ENCODE measurements at regions not wholly inside any gene's neighbourhood (a gene's known extent, or its start where the extent isn't known, plus 50 kb on each side); places are given as distances from the start of the nearest gene placed in this dataset.
"Not testable (repeated sequence)": the region's sequence is repeated elsewhere in the genome, so short reads cannot be mapped to it uniquely, and the experiment has no call there.

- DNase-seq (ENCODE audit: low read depth, low spot score) = peak; percentile 0
- H3K4me3 ChIP-seq (ENCODE audit: low read length) = no peak overlapping the region
Observed at GRCh38 chr14:28157887-28158791, 608.4 kb upstream of the FOXG1 start.

- DNase-seq (ENCODE audit: low read depth, low spot score) = no peak
- H3K4me3 ChIP-seq (ENCODE audit: low read length) = no peak overlapping the region
Observed at GRCh38 chr14:28161040-28161439, 605.5 kb upstream of the FOXG1 start.

GRCh38 chr14:28163233-28163632 lies 603.4 kb upstream of the FOXG1 start:
- H3K4me3 ChIP-seq (ENCODE audit: low read length) = no peak overlapping the region
- no peak for DNase-seq (ENCODE audit: low read depth, low spot score)

GRCh38 chr14:28163897-28164296 lies 602.7 kb upstream of the FOXG1 start:
- H3K4me3 ChIP-seq (ENCODE audit: low read length) = no peak overlapping the region
- DNase-seq (ENCODE audit: low read depth, low spot score) = no peak

DNA sequence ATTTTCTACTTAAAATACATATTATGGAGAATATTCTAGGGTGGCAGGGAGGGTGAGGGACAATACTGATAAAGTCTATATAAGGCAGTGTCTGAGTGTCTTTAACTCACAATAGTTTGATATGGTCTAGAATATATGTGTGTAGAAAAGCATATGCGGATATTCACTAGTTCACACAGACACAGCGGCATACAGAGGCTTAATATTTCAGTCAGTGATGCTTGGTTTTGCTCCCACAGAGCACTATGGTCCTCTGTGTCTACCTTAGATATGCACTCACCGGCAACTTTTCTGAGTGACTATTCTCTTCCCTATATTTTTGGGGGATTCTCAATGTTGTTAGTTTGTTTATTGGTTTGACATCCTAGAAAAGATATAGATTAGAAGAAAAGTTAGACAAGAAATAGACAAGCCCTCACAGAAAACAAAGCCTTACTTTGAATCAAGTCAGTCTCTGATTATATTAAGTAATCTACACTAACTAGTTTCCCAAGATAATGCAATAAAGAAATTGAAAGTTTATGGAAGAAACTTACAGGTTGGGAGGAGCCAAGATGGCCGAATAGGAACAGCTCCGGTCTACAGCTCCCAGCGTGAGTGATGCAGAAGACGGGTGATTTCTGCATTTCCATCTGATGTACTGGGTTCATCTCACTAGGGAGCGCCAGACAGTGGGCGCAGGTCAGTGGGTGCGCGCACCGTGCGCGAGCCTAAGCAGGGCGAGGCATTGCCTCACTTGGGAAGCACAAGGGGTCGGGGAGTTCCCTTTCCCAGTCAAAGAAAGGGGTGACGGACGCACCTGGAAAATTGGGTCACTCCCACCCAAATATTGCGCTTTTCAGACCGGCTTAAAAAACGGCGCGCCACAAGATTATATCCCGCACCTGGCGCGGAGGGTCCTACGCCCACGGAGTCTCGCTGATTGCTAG lies 578.4 kb upstream of the FOXG1 start:
- not testable (repeated sequence) for DNase-seq (ENCODE audit: low read depth, low spot score); H3K4me3 ChIP-seq (ENCODE audit: low read length)

DNA sequence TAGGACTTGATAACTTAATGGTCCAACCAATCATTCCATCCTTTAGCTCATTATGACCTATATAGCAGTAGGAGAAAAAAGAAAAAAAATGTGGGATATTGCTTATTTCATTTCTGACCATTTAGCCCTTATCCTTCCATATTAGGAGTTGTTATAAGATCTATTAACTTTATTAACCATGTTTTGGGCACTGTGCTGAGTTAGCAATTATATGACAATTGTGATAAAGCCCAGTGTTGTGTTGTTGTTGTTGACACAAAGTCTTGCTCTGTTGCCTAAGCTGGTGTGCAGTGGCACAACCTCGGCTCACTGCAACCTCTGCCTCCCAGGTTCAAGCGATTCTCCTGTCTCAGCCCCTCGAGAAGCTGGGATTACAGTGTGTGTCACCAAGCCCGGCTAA lies 569.7 kb upstream of the FOXG1 start:
- DNase-seq (ENCODE audit: low read depth, low spot score) = no peak
- H3K4me3 ChIP-seq (ENCODE audit: low read length) = no peak overlapping the region

GRCh38 chr14:28220391-28220790 lies 546.2 kb upstream of the FOXG1 start:
- no peak for DNase-seq (ENCODE audit: low read depth, low spot score)
- no peak overlapping the region for H3K4me3 ChIP-seq (ENCODE audit: low read length)

GRCh38 chr14:28240909-28241308 lies 525.7 kb upstream of the FOXG1 start:
- no peak for DNase-seq (ENCODE audit: low read depth, low spot score)
- H3K4me3 ChIP-seq (ENCODE audit: low read length) = no peak overlapping the region

DNA sequence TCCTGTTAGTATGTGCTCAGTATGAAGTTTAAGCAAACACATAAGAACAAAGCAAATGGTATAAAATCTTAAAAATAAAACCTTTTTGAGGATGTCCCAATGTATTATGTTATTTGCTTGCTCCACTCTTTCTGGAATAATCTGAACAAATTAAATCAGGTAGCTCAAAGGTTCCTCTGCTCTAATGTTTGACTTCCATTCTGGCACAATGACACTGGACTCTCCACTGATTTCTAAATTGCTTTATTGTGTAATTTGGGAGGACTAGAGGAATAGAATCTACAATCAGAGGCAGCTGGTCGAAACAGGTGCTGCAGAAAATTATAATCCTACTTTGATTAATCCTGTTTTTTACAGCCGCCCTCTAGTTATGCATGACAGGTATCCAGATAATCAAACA lies 523.7 kb upstream of the FOXG1 start:
- H3K4me3 ChIP-seq (ENCODE audit: low read length) = no peak overlapping the region
- no peak for DNase-seq (ENCODE audit: low read depth, low spot score)

GRCh38 chr14:28243600-28243999 lies 523.0 kb upstream of the FOXG1 start:
- no peak for DNase-seq (ENCODE audit: low read depth, low spot score)
- H3K4me3 ChIP-seq (ENCODE audit: low read length) = no peak overlapping the region

GRCh38 chr14:28245216-28245615 lies 521.4 kb upstream of the FOXG1 start:
- DNase-seq (ENCODE audit: low read depth, low spot score) = no peak
- H3K4me3 ChIP-seq (ENCODE audit: low read length) = no peak overlapping the region

GRCh38 chr14:28247491-28247890 lies 519.1 kb upstream of the FOXG1 start:
- H3K4me3 ChIP-seq (ENCODE audit: low read length) = no peak overlapping the region
- DNase-seq (ENCODE audit: low read depth, low spot score) = no peak

- not testable (repeated sequence) for DNase-seq (ENCODE audit: low read depth, low spot score); H3K4me3 ChIP-seq (ENCODE audit: low read length)
Observed at GRCh38 chr14:28252124-28252523, 514.5 kb upstream of the FOXG1 start.

DNA sequence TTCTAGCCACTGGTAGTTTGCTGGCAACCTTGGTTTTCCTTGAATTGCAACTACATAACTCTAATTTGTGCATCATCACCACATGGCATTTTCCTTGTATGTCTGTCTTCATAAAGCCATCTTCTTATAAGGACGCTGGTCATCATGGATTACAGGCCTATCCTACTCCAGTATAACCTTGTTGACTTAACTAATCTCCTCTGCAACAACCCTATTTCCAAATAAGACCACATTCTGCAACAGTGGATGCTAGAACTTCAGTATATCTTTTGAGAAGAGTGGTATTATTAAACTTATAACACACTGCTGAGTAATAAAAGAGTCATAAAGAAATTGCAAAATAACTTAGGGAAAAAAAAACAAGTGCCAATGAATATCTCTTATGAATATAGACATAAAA lies 511.8 kb upstream of the FOXG1 start:
- no peak for DNase-seq (ENCODE audit: low read depth, low spot score)
- H3K4me3 ChIP-seq (ENCODE audit: low read length) = no peak overlapping the region

DNA sequence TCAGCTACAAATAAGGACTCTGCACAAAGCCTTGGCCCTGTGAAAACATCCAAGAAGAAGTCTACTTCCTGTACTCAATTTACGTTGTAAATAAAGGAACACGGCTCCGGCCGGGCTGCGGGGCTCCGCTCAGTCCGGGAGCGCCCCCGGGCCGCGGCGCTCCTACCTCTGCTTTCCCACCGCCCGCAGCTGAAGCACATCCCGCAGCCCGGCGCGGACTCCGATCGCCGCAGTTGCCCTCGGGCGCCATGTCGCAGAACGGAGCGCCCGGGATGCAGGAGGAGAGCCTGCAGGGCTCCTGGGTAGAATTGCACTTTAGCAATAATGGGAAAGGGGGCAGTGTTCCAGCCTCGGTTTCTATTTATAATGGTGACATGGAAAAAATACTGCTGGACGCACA lies 502.3 kb upstream of the FOXG1 start:
- no peak overlapping the region for H3K4me3 ChIP-seq (ENCODE audit: low read length)
- DNase-seq (ENCODE audit: low read depth, low spot score) = no peak

GRCh38 chr14:28272270-28272669 lies 494.3 kb upstream of the FOXG1 start:
- DNase-seq (ENCODE audit: low read depth, low spot score) = no peak
- H3K4me3 ChIP-seq (ENCODE audit: low read length) = no peak overlapping the region

DNA sequence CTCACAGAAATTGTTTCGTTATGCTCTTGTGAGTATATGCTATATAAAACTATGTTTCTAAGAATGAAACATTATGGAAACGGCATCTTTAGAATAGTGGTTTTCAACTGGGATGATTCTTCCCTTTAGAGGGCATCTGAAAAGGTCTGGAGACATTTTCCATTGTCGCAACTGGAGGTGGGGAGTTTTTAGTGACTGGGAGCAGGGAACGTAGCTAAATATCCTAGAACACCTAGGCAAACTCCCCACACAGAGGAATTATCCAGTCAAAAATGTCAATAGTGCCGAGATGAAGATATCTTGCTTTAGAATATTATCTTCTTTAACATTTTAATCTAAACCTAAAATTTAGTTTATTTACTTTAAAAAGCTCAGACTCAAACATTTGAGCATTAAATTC lies 486.1 kb upstream of the FOXG1 start:
- no peak overlapping the region for H3K4me3 ChIP-seq (ENCODE audit: low read length)
- DNase-seq (ENCODE audit: low read depth, low spot score) = no peak

DNA sequence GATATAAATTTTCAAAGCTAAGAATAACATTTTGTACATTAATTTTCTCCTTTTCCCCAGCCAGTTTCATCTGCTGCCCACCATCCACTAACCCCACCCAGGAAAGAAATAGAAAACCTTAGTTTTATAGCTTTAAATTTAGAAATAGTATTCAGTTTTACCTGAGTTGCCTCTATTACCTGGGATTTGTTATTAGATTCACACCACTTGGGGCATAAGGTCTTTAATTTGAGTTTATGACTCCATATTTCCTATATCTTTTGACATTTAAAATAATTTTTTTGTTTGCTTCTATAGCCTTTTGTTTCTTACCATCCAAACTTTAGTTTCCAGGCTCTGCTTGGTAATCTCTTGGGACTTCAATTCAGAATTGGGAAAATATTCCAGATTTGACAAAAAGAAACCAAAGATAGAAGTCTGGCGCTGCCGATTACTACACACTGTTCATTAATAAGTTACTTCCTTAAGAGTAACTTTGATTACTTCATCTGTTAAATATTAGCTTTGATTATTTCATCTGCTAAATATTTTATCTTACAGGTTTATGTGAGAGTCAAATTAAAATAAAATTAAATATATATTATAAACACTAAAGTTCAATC lies 485.5 kb upstream of the FOXG1 start:
- H3K4me3 ChIP-seq (ENCODE audit: low read length) = no peak overlapping the region
- DNase-seq (ENCODE audit: low read depth, low spot score) = no peak

DNA sequence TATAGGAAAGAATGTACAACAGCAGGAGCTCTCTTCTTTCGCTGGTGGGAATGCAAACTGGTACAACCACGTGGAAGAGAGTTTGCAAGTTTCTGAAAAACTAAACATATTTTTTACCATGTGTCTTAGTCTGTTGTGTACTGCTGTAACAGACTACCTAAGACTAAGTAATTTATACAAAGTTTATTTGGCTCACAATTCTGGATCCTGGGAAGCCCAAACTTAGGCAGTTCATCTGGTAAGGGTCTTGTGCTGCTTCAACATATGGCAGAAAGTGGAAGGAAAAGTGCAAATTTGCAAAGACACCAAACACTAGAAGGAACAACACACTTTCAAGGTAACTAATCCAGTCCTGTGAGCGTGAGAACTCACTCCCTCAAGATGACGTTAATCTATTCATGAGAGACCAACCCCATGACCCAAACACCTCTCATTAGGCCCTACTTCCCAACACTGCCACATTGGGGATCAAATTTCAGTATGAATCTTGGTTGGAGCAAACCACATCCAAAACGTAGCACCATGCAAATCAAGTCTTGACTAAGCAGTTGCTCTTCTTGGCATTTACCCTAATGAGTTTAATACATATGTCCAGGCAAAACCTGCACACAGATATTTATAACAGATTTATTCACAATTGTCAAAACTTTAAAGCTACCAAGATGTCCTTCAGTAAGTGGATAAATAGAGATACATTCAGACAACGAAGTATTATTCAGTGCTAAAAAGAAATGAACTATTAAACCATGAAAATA lies 481.9 kb upstream of the FOXG1 start:
- H3K4me3 ChIP-seq (ENCODE audit: low read length) = no peak overlapping the region
- no peak for DNase-seq (ENCODE audit: low read depth, low spot score)
